H1 (cell line): ENCODE measurements at regions not wholly inside any gene's neighbourhood (a gene's known extent, or its start where the extent isn't known, plus 50 kb on each side); places are given as distances from the start of the nearest gene placed in this dataset.

ENCODE experiments used
- CTCF ChIA-PET: fragments of 300-600 bp; sonication (Branson Sonifier 250); formaldehyde crosslinking; loops from one replicate; lab custom pipeline; 2021; ENCODE audit not compliant: partially characterized antibody; lab: Charles Lee
- POLR2A ChIA-PET: fragments of 300-600 bp; sonication (Branson Sonifier 250); formaldehyde crosslinking; loops from one replicate; lab custom pipeline; 2021; ENCODE audit warnings: inconsistent platforms; ENCODE audit not compliant: partially characterized antibody; lab: Charles Lee
- DNase-seq, 2 experiments: peaks; one replicate each; pipeline versions ENCODE4 v3.0.0 to v3.0.0-alpha.2; 2010 to 2022; ENCODE audit warnings: low spot score in 2 of 2, low read depth in 1 of 2, mixed read lengths in 1 of 2
- FAIRE-seq: peaks from 2 replicates; lab custom pipeline; 2011; peaks lifted over from hg19 to GRCh38; lab: Jason Lieb, UNC
- H2AFZ ChIP-seq: 2 replicates; pipeline ENCODE4 v1.8.1; 2012; ENCODE audit warnings: low read length, inconsistent platforms
- H2AK5ac ChIP-seq: 2 replicates; pipeline ENCODE4 v1.6.1; 2013; ENCODE audit warnings: low read depth, low read length
- H2BK120ac ChIP-seq: replicated peaks from 2 replicates; pipeline ENCODE3; 2013; ENCODE audit warnings: low read depth, low read length, inconsistent platforms
- H2BK12ac ChIP-seq: 2 replicates; pipeline ENCODE4 v1.6.1; 2013; ENCODE audit warnings: low read depth, low read length
- H2BK15ac ChIP-seq: 2 replicates; pipeline ENCODE4 v1.6.1; 2013; ENCODE audit warnings: low read length
- H2BK20ac ChIP-seq: 2 replicates; pipeline ENCODE4 v1.6.1; 2013; ENCODE audit warnings: low read length
- H2BK5ac ChIP-seq: 2 replicates; pipeline ENCODE4 v1.6.1; 2013; ENCODE audit warnings: low read depth, low read length
- H3K14ac ChIP-seq: 2 replicates; pipeline ENCODE4 v1.6.1; 2013; ENCODE audit warnings: inconsistent platforms; ENCODE audit not compliant: insufficient read length
- H3K18ac ChIP-seq: 2 replicates; pipeline ENCODE4 v1.6.1; 2013; ENCODE audit warnings: low read length; ENCODE audit errors: extremely low read depth
- H3K23ac ChIP-seq: 2 replicates; pipeline ENCODE4 v1.6.1; 2013; ENCODE audit warnings: inconsistent platforms; ENCODE audit not compliant: insufficient read length
- H3K23me2 ChIP-seq: 2 replicates; pipeline ENCODE4 v1.6.1; 2013; ENCODE audit warnings: low read depth, low read length
- H3K27ac ChIP-seq: 2 replicates; pipeline ENCODE4 v1.6.1; 2011; ENCODE audit warnings: low read depth, low read length, inconsistent platforms
- H3K27me3 ChIP-seq, 4 experiments: replicated peaks in 1 of 4; 1 replicate in 1 of 4; 2 replicates in 3 of 4; pipeline versions ENCODE4 v1.6.1 to v1.8.1; 2011 to 2013; ENCODE audit warnings: low read length in 3 of 4, mild to moderate bottlenecking in 3 of 4, inconsistent platforms in 2 of 4, mixed read lengths in 2 of 4, moderate library complexity in 1 of 4; ENCODE audit not compliant: control insufficient read depth in 3 of 4, insufficient read depth in 3 of 4; ENCODE audit errors: extremely low read depth in 1 of 4
- H3K36me3 ChIP-seq, 4 experiments: 2 replicates each; pipeline versions ENCODE4 v1.6.1 to v1.8.1; 2011 to 2013; ENCODE audit warnings: mild to moderate bottlenecking in 4 of 4, low read length in 3 of 4, moderate library complexity in 2 of 4, control low read depth in 1 of 4, inconsistent platforms in 1 of 4; ENCODE audit not compliant: insufficient read depth in 4 of 4, control insufficient read depth in 2 of 4
- H3K4ac ChIP-seq: replicated peaks from 2 replicates; pipeline ENCODE3; 2013; ENCODE audit warnings: low read length, low read depth, mixed read lengths, inconsistent platforms; ENCODE audit not compliant: insufficient read length
- H3K4me1 ChIP-seq, 4 experiments: replicated peaks in 1 of 4; 1 replicate in 1 of 4; 2 replicates in 3 of 4; pipeline versions ENCODE4 v1.6.1 to v1.8.1; 2011 to 2013; ENCODE audit warnings: low read length in 3 of 4, inconsistent platforms in 2 of 4, mixed read lengths in 1 of 4; ENCODE audit not compliant: insufficient read depth in 4 of 4, control insufficient read depth in 3 of 4
- H3K4me2 ChIP-seq, 2 experiments: 2 replicates each; pipeline versions ENCODE4 v1.6.1 to v1.8.1; 2011 to 2013; ENCODE audit warnings: low read depth in 2 of 2, low read length in 2 of 2, control low read depth in 1 of 2, inconsistent platforms in 1 of 2, mild to moderate bottlenecking in 1 of 2; ENCODE audit not compliant: insufficient read depth in 1 of 2
- H3K4me3 ChIP-seq, 4 experiments: fragments of 200-600, 300-600 bp in 1 of 4; sonication (generic), shearing (Covaris generic), sonication (Bioruptor Twin) in 1 of 4; 2 replicates each; pipeline versions ENCODE4 v1.5.1 to v1.8.1; 2011 to 2016; ENCODE audit warnings: low read length in 4 of 4, low read depth in 3 of 4, control low read depth in 2 of 4, inconsistent platforms in 2 of 4, mild to moderate bottlenecking in 2 of 4, mixed read lengths in 1 of 4, moderate library complexity in 1 of 4; ENCODE audit not compliant: insufficient read depth in 2 of 4; ENCODE audit errors: extremely low read depth in 1 of 4
- H3K56ac ChIP-seq: replicated peaks from 2 replicates; pipeline ENCODE3; 2013; ENCODE audit warnings: low read depth, mild to moderate bottlenecking, mixed read lengths, low read length, inconsistent platforms; ENCODE audit not compliant: insufficient read length
- H3K79me1 ChIP-seq: 2 replicates; pipeline ENCODE4 v1.6.1; 2013; ENCODE audit warnings: low read depth, low read length, control low read depth
- H3K79me2 ChIP-seq, 2 experiments: 2 replicates each; pipeline versions ENCODE4 v1.6.1 to v1.8.1; 2012 to 2013; ENCODE audit warnings: low read length in 2 of 2, mild to moderate bottlenecking in 2 of 2, inconsistent platforms in 1 of 2; ENCODE audit not compliant: insufficient read depth in 2 of 2, control insufficient read depth in 1 of 2
- H3K9ac ChIP-seq, 4 experiments: replicated peaks in 1 of 4; 1 replicate in 1 of 4; 2 replicates in 3 of 4; pipeline versions ENCODE4 v1.6.1 to v1.8.1; 2011 to 2013; ENCODE audit warnings: low read depth in 3 of 4, low read length in 3 of 4, control low read depth in 2 of 4, mild to moderate bottlenecking in 2 of 4, moderate library complexity in 2 of 4, inconsistent platforms in 1 of 4; ENCODE audit errors: extremely low read depth in 1 of 4
- H3K9me3 ChIP-seq, 2 experiments: 2 replicates each; pipeline versions ENCODE4 v1.6.1 to v1.8.1; 2012 to 2013; ENCODE audit warnings: mild to moderate bottlenecking in 2 of 2, moderate library complexity in 2 of 2, control low read depth in 1 of 2, inconsistent platforms in 1 of 2, low read depth in 1 of 2, low read length in 1 of 2, mixed read lengths in 1 of 2; ENCODE audit not compliant: insufficient read depth in 2 of 2
- H4K20me1 ChIP-seq, 2 experiments: replicated peaks in 1 of 2; 2 replicates each; pipeline versions ENCODE3 to v1.8.1; 2011 to 2013; ENCODE audit warnings: inconsistent platforms in 2 of 2, low read length in 2 of 2, mild to moderate bottlenecking in 1 of 2; ENCODE audit not compliant: insufficient read depth in 2 of 2, control insufficient read depth in 1 of 2
- H4K5ac ChIP-seq: 2 replicates; pipeline ENCODE4 v1.6.1; 2013; ENCODE audit warnings: low read length, low read depth, mixed read lengths, inconsistent platforms; ENCODE audit not compliant: insufficient read length
- H4K8ac ChIP-seq: 2 replicates; pipeline ENCODE4 v1.8.0; 2013; ENCODE audit warnings: mild to moderate bottlenecking, moderate library complexity, low read length, inconsistent platforms; ENCODE audit not compliant: insufficient read depth; ENCODE audit errors: extremely low read depth
- H4K91ac ChIP-seq: replicated peaks from 2 replicates; pipeline ENCODE3; 2013; ENCODE audit warnings: low read length, mixed read lengths, inconsistent platforms; ENCODE audit not compliant: insufficient read length
- BACH1 ChIP-seq: IDR thresholded peaks from 2 replicates; pipeline ENCODE4 v1.6.1; 2012; ENCODE audit warnings: low read length, improper control_type of control experiment
- CEBPB ChIP-seq: IDR thresholded peaks from 2 replicates; pipeline ENCODE4 v1.6.1; 2012; ENCODE audit warnings: low read depth, low read length
- CREB1 ChIP-seq: IDR thresholded peaks from 2 replicates; pipeline ENCODE4 v1.6.1; 2012; ENCODE audit warnings: inconsistent platforms
- JUN ChIP-seq: IDR thresholded peaks from 2 replicates; pipeline ENCODE4 v1.6.1; 2011; ENCODE audit warnings: low read depth, mild to moderate bottlenecking, improper control_type of control experiment, low read length
- MAFK ChIP-seq: IDR thresholded peaks from 2 replicates; pipeline ENCODE4 v1.6.1; 2012; ENCODE audit warnings: low read depth, mild to moderate bottlenecking, improper control_type of control experiment, low read length
- NANOG ChIP-seq: IDR thresholded peaks from 2 replicates; pipeline ENCODE4 v1.6.1; 2011; ENCODE audit warnings: low read length, low read depth, mild to moderate bottlenecking, inconsistent platforms; ENCODE audit not compliant: insufficient read depth, poor library complexity, severe bottlenecking
- POU5F1 ChIP-seq: IDR thresholded peaks from 2 replicates; pipeline ENCODE4 v1.6.1; 2011; ENCODE audit warnings: low read depth, mild to moderate bottlenecking, low read length, moderate library complexity
- SIRT6 ChIP-seq: IDR thresholded peaks from one replicate; pipeline ENCODE4 v1.7.1; 2012; ENCODE audit warnings: low read length, inconsistent platforms
- SP4 ChIP-seq: IDR thresholded peaks from 2 replicates; pipeline ENCODE4 v1.6.1; 2012; ENCODE audit warnings: low read length, inconsistent platforms
- TAF1 ChIP-seq: IDR thresholded peaks from 2 replicates; pipeline ENCODE4 v1.6.1; 2011; ENCODE audit warnings: mild to moderate bottlenecking, low read depth, low read length
- WGBS, 2 experiments: shearing (Covaris generic) in 1 of 2; methylation state at CpG; one replicate each; pipeline versions ENCODE4 v1.1.6 to v1.1.7; 2013 to 2015; ENCODE audit warnings: low lambda C conversion rate in 2 of 2, mixed read lengths in 2 of 2, inconsistent platforms in 1 of 2, low coverage in 1 of 2, missing lambda C conversion rate in 1 of 2; ENCODE audit not compliant: insufficient replicate concordance in 2 of 2, insufficient coverage in 1 of 2, insufficient read length in 1 of 2; ENCODE audit errors: extremely low coverage in 1 of 2, missing lambda C conversion rate in 1 of 2; 5-methylcytosine and 5-hydroxymethylcytosine counted together

DNA sequence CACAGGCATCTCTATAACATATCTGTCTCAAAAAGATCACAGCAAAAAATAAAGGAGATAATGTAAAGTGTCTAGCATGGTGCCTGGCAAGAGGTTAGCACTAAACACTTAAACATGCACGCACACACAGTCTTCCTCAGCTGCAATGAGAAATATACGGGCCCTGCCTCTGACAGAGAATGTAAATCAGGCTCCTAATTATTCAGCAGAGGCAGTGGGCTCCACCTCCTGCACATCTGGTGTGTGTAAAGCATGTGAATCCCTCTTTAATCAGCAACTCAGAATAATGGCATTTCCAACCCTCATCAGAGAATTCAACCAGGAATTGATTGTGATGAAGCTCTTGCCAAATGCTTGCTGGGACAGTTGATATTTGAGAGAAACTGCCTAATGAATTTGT is 85.6 kb upstream of the KCNA3 start:
- DNase-seq, result no peak
- Histone ChIP-seq H4K91ac (no peak overlapping the region), H2BK5ac (no peak overlapping the region), H3K14ac (no peak overlapping the region), H2AFZ (no peak overlapping the region), H3K23me2 (no peaks in the 10 kb centered on the region), H3K18ac (no peak overlapping the region), H3K9me3 (no peaks in the 10 kb centered on the region), H3K4me3 (no peak overlapping the region), H3K27ac (no peak overlapping the region), H4K20me1 (no peaks in the 10 kb centered on the region), H3K4me1 (no peaks in the 10 kb centered on the region), H3K79me2 (no peaks in the 10 kb centered on the region)
- POLR2A ChIA-PET, result no interaction called here
- TF ChIP-seq NANOG (no peak), CREB1 (no peak), JUN (no peak), SP4 (no peak), POU5F1 (no peak), TAF1 (no peak), BACH1 (no peak), SIRT6 (no peak), CEBPB (no peak), MAFK (no peak)
- TF ChIP-seq, all 59 proteins: peak for 0
- WGBS, 2 experiments, result 94% methylated on average over 2 of the region's 2 CpGs; no CpG with 5 or more reads in 1 of the 2 experiments
- FAIRE-seq, result no peak
- CTCF ChIA-PET, result interaction anchor here (1.2 to 2.2 kb wide), 3 partner anchors 8 to 236 kb away, joined by 3 to 10 read pairs (median 4); no protein-coding TSS in a partner anchor
- Histone ChIP-seq H2BK120ac (no peak overlapping the region), H2BK20ac (no peak overlapping the region), H2AK5ac (no peak overlapping the region), H3K56ac (no peak overlapping the region), H4K5ac (no peak overlapping the region), H3K36me3 (no peaks in the 10 kb centered on the region), H2BK15ac (no peak overlapping the region), H4K8ac (no peak overlapping the region), H3K9ac (no peak overlapping the region), H3K23ac (no peak overlapping the region), H3K4me2 (no peak overlapping the region), H3K4ac (no peak overlapping the region), H2BK12ac (no peak overlapping the region), H3K27me3 (no peaks in the 10 kb centered on the region), H3K79me1 (no peaks in the 10 kb centered on the region)
